HFF-Myc (cell line): ENCODE measurements at regions not wholly inside any gene's neighbourhood (a gene's known extent, or its start where the extent isn't known, plus 50 kb on each side); places are given as distances from the start of the nearest gene placed in this dataset.
A peak's percentile ranks its signal among the peaks of the same experiment; 100 is the strongest.
"Not testable (repeated sequence)": the region's sequence is repeated elsewhere in the genome, so short reads cannot be mapped to it uniquely, and the experiment has no call there.

Source experiments
- DNase-seq: peaks from one replicate; pipeline ENCODE4 v3.0.0-alpha.2; 2011; ENCODE audit warnings: low read depth; ENCODE audit errors: extremely low read depth
- H3K4me3 ChIP-seq: replicated peaks from 2 replicates; pipeline ENCODE4 v1.5.1; 2011; ENCODE audit warnings: low read depth, mild to moderate bottlenecking, control low read depth, low read length
- TF ChIP-seq, protein P1 (sequence below): IDR thresholded peaks from 2 replicates; pipeline ENCODE4 v1.5.1; 2012; ENCODE audit warnings: mild to moderate bottlenecking, low read depth, low read length, control low read depth; ENCODE audit errors: missing control alignments

DNA sequence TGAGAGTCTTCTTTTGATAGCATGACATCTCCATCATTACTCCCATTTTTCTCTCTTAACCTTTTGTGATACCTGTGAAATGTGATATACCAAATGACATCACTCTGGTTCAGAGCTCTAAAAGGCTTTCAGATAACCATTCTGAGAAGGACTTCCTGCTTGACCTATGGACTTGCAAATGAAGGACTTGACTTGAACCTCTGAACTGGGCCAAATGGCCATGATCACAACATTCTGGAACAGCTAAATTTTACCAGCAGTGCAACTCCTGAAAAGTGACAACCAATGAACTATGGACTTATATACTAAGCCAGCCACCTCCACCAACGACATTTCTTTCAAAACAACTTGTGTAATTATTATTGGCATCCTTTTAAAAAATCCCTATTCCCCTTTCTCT lies 1085.8 kb upstream of the CITED2 start:
- no peak for DNase-seq
- TF ChIP-seq, protein P1, sequence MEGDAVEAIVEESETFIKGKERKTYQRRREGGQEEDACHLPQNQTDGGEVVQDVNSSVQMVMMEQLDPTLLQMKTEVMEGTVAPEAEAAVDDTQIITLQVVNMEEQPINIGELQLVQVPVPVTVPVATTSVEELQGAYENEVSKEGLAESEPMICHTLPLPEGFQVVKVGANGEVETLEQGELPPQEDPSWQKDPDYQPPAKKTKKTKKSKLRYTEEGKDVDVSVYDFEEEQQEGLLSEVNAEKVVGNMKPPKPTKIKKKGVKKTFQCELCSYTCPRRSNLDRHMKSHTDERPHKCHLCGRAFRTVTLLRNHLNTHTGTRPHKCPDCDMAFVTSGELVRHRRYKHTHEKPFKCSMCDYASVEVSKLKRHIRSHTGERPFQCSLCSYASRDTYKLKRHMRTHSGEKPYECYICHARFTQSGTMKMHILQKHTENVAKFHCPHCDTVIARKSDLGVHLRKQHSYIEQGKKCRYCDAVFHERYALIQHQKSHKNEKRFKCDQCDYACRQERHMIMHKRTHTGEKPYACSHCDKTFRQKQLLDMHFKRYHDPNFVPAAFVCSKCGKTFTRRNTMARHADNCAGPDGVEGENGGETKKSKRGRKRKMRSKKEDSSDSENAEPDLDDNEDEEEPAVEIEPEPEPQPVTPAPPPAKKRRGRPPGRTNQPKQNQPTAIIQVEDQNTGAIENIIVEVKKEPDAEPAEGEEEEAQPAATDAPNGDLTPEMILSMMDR: no peak
- no peak overlapping the region for H3K4me3 ChIP-seq

DNA sequence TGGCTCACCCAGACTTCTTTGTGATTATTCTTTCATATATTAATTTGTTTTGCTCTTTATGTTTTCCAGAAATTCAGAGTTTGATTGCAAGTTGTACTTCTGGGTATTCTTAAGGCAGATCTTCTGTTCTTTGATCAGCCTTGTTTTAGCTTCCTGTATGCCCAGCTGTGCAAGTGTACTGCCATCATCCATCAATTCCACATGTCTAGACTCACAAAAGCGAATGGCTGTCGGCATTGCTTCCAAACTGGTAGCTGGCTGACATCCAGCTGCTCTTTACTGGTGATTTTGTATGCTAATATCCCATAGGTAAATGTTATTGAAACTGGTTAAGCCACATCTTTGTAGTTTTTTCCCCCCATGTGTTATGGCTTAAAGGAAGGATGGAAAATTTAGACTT lies 1084.8 kb upstream of the CITED2 start:
- TF ChIP-seq, protein P1: no peak
- H3K4me3 ChIP-seq: no peak overlapping the region
- DNase-seq: no peak

DNA sequence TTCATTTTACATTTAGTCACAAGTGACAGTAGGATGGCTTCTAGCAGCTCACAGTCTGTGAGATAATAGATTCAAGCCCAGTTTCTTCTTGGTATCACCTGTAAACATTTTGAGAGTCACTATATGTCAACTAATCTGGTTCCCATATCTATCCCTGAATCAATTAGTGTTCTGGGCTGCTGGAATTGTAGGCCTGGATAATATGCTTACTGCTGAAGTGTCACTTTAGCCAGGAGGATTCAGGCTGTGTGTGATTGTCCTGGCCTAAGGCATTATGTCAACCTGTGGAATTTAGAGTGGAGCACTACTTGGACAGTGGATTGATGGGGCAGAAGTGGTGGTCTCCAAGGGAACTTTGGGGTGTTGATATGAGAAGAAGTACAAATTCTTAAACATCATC lies 1071.8 kb upstream of the CITED2 start:
- TF ChIP-seq, protein P1: no peak
- no peak for DNase-seq

DNA sequence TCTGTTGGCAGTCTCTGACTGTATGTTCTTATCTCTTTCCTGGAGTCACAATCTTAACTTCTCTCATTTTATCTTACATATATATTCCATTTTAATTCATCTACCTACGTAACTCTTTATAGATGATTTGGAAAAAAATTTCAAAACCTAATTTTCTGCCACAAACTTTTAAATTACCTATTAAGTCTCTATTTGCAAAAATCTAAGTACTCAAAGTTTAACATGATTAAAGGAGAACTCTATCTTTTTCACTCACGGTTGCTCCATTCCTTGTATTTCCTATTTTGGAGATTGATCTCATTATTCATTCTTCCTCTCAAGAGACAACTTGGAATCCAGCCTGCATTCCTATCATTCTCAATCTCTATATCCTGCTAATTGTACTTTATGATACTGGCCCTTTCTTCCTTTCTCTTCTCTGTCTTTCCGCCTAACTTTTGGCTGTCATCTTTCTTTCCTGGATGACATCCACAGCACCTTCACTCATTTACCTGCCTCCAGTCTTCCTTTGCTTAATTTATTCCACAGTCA lies 1071.1 kb upstream of the CITED2 start:
- H3K4me3 ChIP-seq: no peak overlapping the region
- TF ChIP-seq, protein P1: no peak
- no peak for DNase-seq

More for the DNA sequence above, 1071.8 kb upstream of the CITED2 start:
- no peak overlapping the region for H3K4me3 ChIP-seq

DNA sequence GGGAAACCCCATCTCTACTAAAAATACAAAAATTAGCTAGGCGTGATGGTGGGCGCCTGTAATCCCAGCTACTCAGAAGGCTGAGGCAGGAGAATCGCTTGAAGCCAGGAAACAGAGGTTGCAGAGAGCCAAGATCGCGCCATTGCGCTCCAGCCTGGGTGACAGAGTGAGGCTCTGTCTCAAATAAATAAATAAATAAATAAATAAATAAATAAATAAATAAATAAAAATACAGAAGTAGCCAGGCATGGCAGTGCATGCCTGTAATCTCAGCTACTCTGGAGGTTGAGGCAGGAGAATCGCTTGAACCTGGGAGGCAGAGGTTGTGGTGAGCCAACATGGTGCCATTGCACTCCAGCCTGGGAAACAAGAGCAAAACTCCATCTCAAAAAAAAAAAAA lies 1068.7 kb upstream of the CITED2 start:
- not testable (repeated sequence) for DNase-seq, H3K4me3 ChIP-seq

DNA sequence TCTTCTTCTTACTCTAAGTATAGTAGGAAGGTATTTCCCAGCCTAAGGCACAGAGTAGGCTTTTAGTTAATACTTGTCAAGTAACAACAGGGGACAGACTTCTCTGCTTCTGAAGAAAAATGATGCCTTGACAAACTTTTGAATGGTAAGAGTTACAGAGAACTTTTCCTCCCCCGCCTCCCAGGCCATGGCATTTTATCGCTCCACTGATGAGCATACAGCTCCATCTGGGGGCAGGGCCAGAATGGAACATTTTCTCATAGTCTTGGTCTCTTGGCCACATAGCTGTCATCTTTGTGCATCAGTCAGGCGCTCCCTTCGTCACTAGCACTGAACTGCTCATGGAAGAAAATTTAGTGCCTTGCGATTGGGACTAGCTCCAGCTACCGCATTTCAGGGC lies 1066.8 kb upstream of the CITED2 start:
- TF ChIP-seq, protein P1: peak; percentile 16
- no peak overlapping the region for H3K4me3 ChIP-seq
- no peak for DNase-seq

DNA sequence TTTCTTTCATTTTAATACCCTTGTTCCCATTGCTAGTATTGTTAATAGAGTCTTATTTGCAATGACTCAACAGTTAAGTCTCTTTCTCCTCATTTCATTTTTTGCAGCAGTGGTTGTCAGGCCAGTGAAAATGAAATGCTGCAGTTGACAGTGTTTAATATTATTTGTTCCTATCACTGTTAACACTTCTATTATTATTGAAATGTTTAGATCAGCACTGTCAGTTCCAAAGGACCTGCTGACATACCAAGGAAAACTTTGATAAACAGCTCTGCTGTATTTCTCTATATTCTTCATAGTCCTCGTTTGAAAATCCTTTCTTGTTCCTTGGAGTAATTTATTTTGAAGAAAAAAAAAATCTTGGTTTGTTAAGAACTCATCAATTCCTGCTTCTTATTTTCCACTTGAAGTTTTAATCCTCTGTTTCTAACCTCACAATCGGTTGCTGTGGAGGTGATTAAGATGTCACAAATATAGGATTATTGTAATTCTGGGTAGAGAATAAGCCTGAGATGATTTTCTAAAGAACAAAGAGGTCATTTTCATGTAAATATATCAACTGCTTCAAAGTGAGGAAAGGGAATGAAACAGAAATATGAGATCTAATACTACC lies 1065.9 kb upstream of the CITED2 start:
- DNase-seq: no peak
- no peak overlapping the region for H3K4me3 ChIP-seq
- TF ChIP-seq, protein P1: no peak
